IMR-90 (cell line): ENCODE measurements at regions not wholly inside any gene's neighbourhood (a gene's known extent, or its start where the extent isn't known, plus 50 kb on each side); places are given as distances from the start of the nearest gene placed in this dataset.

Experiments
- ATAC-seq: fragments of 200-7000 bp; cut with Tn5 transposase; 2 replicates; pipeline ENCODE4 v1.9.1; 2020; ENCODE audit warnings: low read depth, mild to moderate bottlenecking, moderate library complexity
- BruUV-seq: library from RNA; stranded (reverse); fragments of 400-500 nt; replicated peaks from 2 replicates; lab custom pipeline; 2021; lab: Mats Ljungman, UMichigan
- CTCF ChIA-PET: fragments of 300-600 bp; formaldehyde crosslinking; extraction: SDS; loops from one replicate; lab custom pipeline; 2021; ENCODE audit warnings: antibody characterized with exemption; lab: Yijun Ruan, JAX
- POLR2A ChIA-PET: fragments of 300-600 bp; sonication (Branson Sonifier 250); formaldehyde crosslinking; loops from one replicate; lab custom pipeline; 2022; ENCODE audit warnings: antibody characterized with exemption; ENCODE audit not compliant: unreplicated experiment; lab: Charles Lee
- DNase-seq: peaks from one replicate; pipeline ENCODE4 v3.0.0; 2013
- H2AFZ ChIP-seq: replicated peaks from 2 replicates; pipeline ENCODE3; 2013; ENCODE audit warnings: low read length, mild to moderate bottlenecking; ENCODE audit not compliant: poor library complexity
- H2AK5ac ChIP-seq: 2 replicates; pipeline ENCODE4 v1.6.1; 2013; ENCODE audit warnings: low read depth, low read length, inconsistent platforms
- H2AK9ac ChIP-seq: replicated peaks from 2 replicates; pipeline ENCODE3; 2013; ENCODE audit warnings: mild to moderate bottlenecking, low read depth, low read length, moderate library complexity; ENCODE audit not compliant: poor library complexity
- H2BK120ac ChIP-seq: 2 replicates; pipeline ENCODE4 v1.6.1; 2013; ENCODE audit warnings: low read depth, low read length, inconsistent platforms
- H2BK15ac ChIP-seq: 3 replicates; pipeline ENCODE4 v1.6.1; 2013; ENCODE audit warnings: low read depth, low read length, inconsistent platforms
- H2BK20ac ChIP-seq: 2 replicates; pipeline ENCODE4 v1.6.1; 2013; ENCODE audit warnings: low read depth, mild to moderate bottlenecking, inconsistent platforms, low read length, moderate library complexity
- H2BK5ac ChIP-seq: 2 replicates; pipeline ENCODE4 v1.6.1; 2013; ENCODE audit warnings: mild to moderate bottlenecking, low read depth, low read length, inconsistent platforms; ENCODE audit not compliant: poor library complexity, severe bottlenecking
- H3K14ac ChIP-seq: replicated peaks from 2 replicates; pipeline ENCODE4 v1.6.1; 2013; ENCODE audit warnings: low read depth, low read length, inconsistent platforms
- H3K18ac ChIP-seq: 2 replicates; pipeline ENCODE4 v1.6.1; 2013; ENCODE audit warnings: low read depth, low read length, control low read depth
- H3K23ac ChIP-seq: 2 replicates; pipeline ENCODE4 v1.6.1; 2013; ENCODE audit warnings: low read depth, low read length, inconsistent platforms
- H3K27ac ChIP-seq: 2 replicates; pipeline ENCODE4 v1.5.1; 2013; ENCODE audit warnings: mild to moderate bottlenecking, control low read depth, low read length; ENCODE audit not compliant: insufficient read depth
- H3K27me3 ChIP-seq: 2 replicates; pipeline ENCODE4 v1.6.1; 2013; ENCODE audit warnings: low read length; ENCODE audit not compliant: control insufficient read depth, insufficient read depth
- H3K36me3 ChIP-seq: 2 replicates; pipeline ENCODE4 v1.6.1; 2013; ENCODE audit warnings: low read length, mixed read lengths; ENCODE audit not compliant: control insufficient read depth, insufficient read depth
- H3K4ac ChIP-seq: 2 replicates; pipeline ENCODE4 v1.6.1; 2013; ENCODE audit warnings: low read depth, low read length, inconsistent platforms
- H3K4me1 ChIP-seq: 2 replicates; pipeline ENCODE4 v1.6.1; 2013; ENCODE audit warnings: low read length, mixed read lengths; ENCODE audit not compliant: control insufficient read depth, insufficient read depth
- H3K4me2 ChIP-seq: 2 replicates; pipeline ENCODE4 v1.6.1; 2013; ENCODE audit warnings: low read depth, mild to moderate bottlenecking, control low read depth, low read length, moderate library complexity
- H3K4me3 ChIP-seq: 2 replicates; pipeline ENCODE4 v1.5.1; 2013; ENCODE audit warnings: low read depth, mild to moderate bottlenecking, control low read depth, low read length, moderate library complexity; ENCODE audit not compliant: insufficient read depth
- H3K56ac ChIP-seq: 2 replicates; pipeline ENCODE4 v1.6.1; 2013; ENCODE audit warnings: low read length, inconsistent platforms; ENCODE audit not compliant: insufficient read depth; ENCODE audit errors: extremely low read depth
- H3K79me1 ChIP-seq, 2 experiments: 2 replicates each; pipeline ENCODE4 v1.6.1; 2013; ENCODE audit warnings: low read length in 2 of 2, inconsistent platforms in 1 of 2, low read depth in 1 of 2
- H3K9ac ChIP-seq: 2 replicates; pipeline ENCODE4 v1.6.1; 2013; ENCODE audit warnings: low read depth, low read length, control low read depth
- H3K9me1 ChIP-seq: 2 replicates; pipeline ENCODE4 v1.6.1; 2013; ENCODE audit warnings: low read length, inconsistent platforms; ENCODE audit not compliant: insufficient read depth
- H3K9me3 ChIP-seq: 2 replicates; pipeline ENCODE4 v1.6.1; 2013; ENCODE audit warnings: low read length; ENCODE audit not compliant: control insufficient read depth, insufficient read depth
- H4K20me1 ChIP-seq: 2 replicates; pipeline ENCODE4 v1.6.1; 2013; ENCODE audit warnings: low read length, inconsistent platforms; ENCODE audit not compliant: insufficient read depth
- H4K5ac ChIP-seq: 2 replicates; pipeline ENCODE4 v1.6.1; 2013; ENCODE audit warnings: mild to moderate bottlenecking, low read depth, low read length, control low read depth
- H4K8ac ChIP-seq, 2 experiments: 2 replicates each; pipeline ENCODE4 v1.6.1; 2013; ENCODE audit warnings: low read depth in 2 of 2, low read length in 2 of 2, control low read depth in 1 of 2, inconsistent platforms in 1 of 2
- H4K91ac ChIP-seq: 2 replicates; pipeline ENCODE4 v1.6.1; 2013; ENCODE audit warnings: low read depth, low read length, inconsistent platforms; ENCODE audit not compliant: insufficient read depth
- BHLHE40 ChIP-seq: fragments of 150-350 bp; IDR thresholded peaks from 2 replicates; pipeline ENCODE4 v1.6.1; 2016; ENCODE audit warnings: mild to moderate bottlenecking, low read depth, low read length
- CEBPB ChIP-seq: IDR thresholded peaks from 2 replicates; pipeline ENCODE4 v1.6.1; 2012; ENCODE audit warnings: low read depth, low read length, improper control_type of control experiment
- CHD1 ChIP-seq: IDR thresholded peaks from 2 replicates; pipeline ENCODE4 v1.6.1; 2012; ENCODE audit warnings: low read depth, low read length, improper control_type of control experiment
- MAFK ChIP-seq: IDR thresholded peaks from 2 replicates; pipeline ENCODE4 v1.6.1; 2012; ENCODE audit warnings: low read depth, low read length, improper control_type of control experiment
- MAZ ChIP-seq: IDR thresholded peaks from 2 replicates; pipeline ENCODE4 v1.6.1; 2012; ENCODE audit warnings: low read depth, mild to moderate bottlenecking, low read length, improper control_type of control experiment, moderate library complexity, borderline replicate concordance
- MXI1 ChIP-seq: IDR thresholded peaks from 2 replicates; pipeline ENCODE4 v1.6.1; 2012; ENCODE audit warnings: low read depth, mild to moderate bottlenecking, low read length, moderate library complexity, borderline replicate concordance
- NFE2L2 ChIP-seq: fragments of 150-350 bp; IDR thresholded peaks from 2 replicates; pipeline ENCODE4 v1.6.1; 2016; ENCODE audit warnings: low read depth, mild to moderate bottlenecking, low read length
- RAD21 ChIP-seq: IDR thresholded peaks from 2 replicates; pipeline ENCODE4 v1.6.1; 2012; ENCODE audit warnings: low read length, improper control_type of control experiment
- RCOR1 ChIP-seq: IDR thresholded peaks from 2 replicates; pipeline ENCODE4 v1.6.1; 2012; ENCODE audit warnings: mild to moderate bottlenecking, low read length, improper control_type of control experiment; ENCODE audit not compliant: insufficient replicate concordance
- RFX5 ChIP-seq: IDR thresholded peaks from 2 replicates; pipeline ENCODE4 v1.8.0; 2012; ENCODE audit warnings: low read depth, mild to moderate bottlenecking, low read length, moderate library complexity
- WGBS, 2 experiments: methylation state at CpG; one replicate each; pipeline versions ENCODE4 v1.1.5 to v1.1.7; 2013; ENCODE audit warnings: missing lambda C conversion rate in 2 of 2; ENCODE audit not compliant: insufficient read length in 1 of 2; ENCODE audit errors: extremely low coverage in 2 of 2; 5-methylcytosine and 5-hydroxymethylcytosine counted together
- dilution Hi-C: fragments of 300-500 bp; cut with HindIII; formaldehyde crosslinking; loops from one replicate; pipeline ENCODE4 v1.14.3; 2018; ENCODE audit warnings: low sequenced_read_pairs; ENCODE audit not compliant: unreplicated experiment
- in situ Hi-C: fragments of 300-500 bp; cut with MboI; formaldehyde crosslinking; loops from 3 replicates; pipeline ENCODE4 v1.14.3; 2019; ENCODE audit warnings: low sequenced_read_pairs, inconsistent platforms, mixed read lengths
- intact Hi-C: fragments of 100-400 bp; cut with micrococcal nuclease; formaldehyde crosslinking; loops from 2 replicates; pipeline ENCODE4 v1.10.0; 2022
- TF ChIP-seq, protein P1 (sequence below): fragments of 150-350 bp; IDR thresholded peaks from 2 replicates; pipeline ENCODE4 v1.6.1; 2017; ENCODE audit warnings: mild to moderate bottlenecking, antibody characterized with exemption, low read length, low read depth

- no peak overlapping the region for H2BK20ac ChIP-seq
- no peaks in the 10 kb centered on the region for H3K79me1 ChIP-seq
- no peak overlapping the region for H2AK5ac ChIP-seq
- H2BK120ac ChIP-seq, result no peak overlapping the region
- no peaks in the 10 kb centered on the region for H3K9me1 ChIP-seq
- DNase-seq (no peak), ATAC-seq (no peak)
- TF ChIP-seq RCOR1 (no peak), MXI1 (no peak), RFX5 (no peak), CEBPB (no peak), BHLHE40 (no peak), MAZ (no peak), CHD1 (no peak), RAD21 (no peak), MAFK (no peak), NFE2L2 (no peak)
- TF ChIP-seq, protein P1, sequence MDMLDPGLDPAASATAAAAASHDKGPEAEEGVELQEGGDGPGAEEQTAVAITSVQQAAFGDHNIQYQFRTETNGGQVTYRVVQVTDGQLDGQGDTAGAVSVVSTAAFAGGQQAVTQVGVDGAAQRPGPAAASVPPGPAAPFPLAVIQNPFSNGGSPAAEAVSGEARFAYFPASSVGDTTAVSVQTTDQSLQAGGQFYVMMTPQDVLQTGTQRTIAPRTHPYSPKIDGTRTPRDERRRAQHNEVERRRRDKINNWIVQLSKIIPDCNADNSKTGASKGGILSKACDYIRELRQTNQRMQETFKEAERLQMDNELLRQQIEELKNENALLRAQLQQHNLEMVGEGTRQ, result no peak
- no peak overlapping the region for H3K27ac ChIP-seq
- H3K4me3 ChIP-seq, result no peak overlapping the region
- H3K56ac ChIP-seq, result no peak overlapping the region
- H3K27me3 ChIP-seq, result peaks cover 2% of the 10 kb centered on the region; the same call in 1 of the 2 replicates
- dilution Hi-C loops, result no loop called here
- H4K91ac ChIP-seq, result no peak overlapping the region
- H4K5ac ChIP-seq, result no peak overlapping the region
- H3K9ac ChIP-seq, result no peak overlapping the region
- H2AFZ ChIP-seq, result no peak overlapping the region
- no peaks in the 10 kb centered on the region for H3K4me1 ChIP-seq
- WGBS, 2 experiments, result no CpG with 5 or more reads among the region's 3 CpGs
- no peak overlapping the region for H3K23ac ChIP-seq
- BruUV-seq, result no TSS peak
- intact Hi-C loops, result no loop called here
- H3K18ac ChIP-seq, result no peak overlapping the region
- H2BK5ac ChIP-seq, result no peak overlapping the region
- no peak overlapping the region for H2BK15ac ChIP-seq
- no peaks in the 10 kb centered on the region for H3K9me3 ChIP-seq
- H4K8ac ChIP-seq, result no peak overlapping the region
- in situ Hi-C loops, result no loop called here
- no peak overlapping the region for H3K14ac ChIP-seq
- H3K36me3 ChIP-seq, result no peaks in the 10 kb centered on the region
- no peak overlapping the region for H3K4me2 ChIP-seq
- no peaks in the 10 kb centered on the region for H4K20me1 ChIP-seq
- no peak overlapping the region for H3K4ac ChIP-seq
- no peak overlapping the region for H2AK9ac ChIP-seq
- CTCF ChIA-PET, result no interaction called here
- POLR2A ChIA-PET, result no interaction called here
Observed at GRCh38 chr12:114136631-114137030, 170.5 kb upstream of the RBM19 start.
